VCaP (cell line): ENCODE measurements at regions not wholly inside any gene's neighbourhood (a gene's known extent, or its start where the extent isn't known, plus 50 kb on each side); places are given as distances from the start of the nearest gene placed in this dataset.

Experiments used
- H3K27ac ChIP-seq: fragments of 450-650 bp; 2 replicates; pipeline ENCODE4 v1.5.1; 2017
- TF ChIP-seq, protein P1 (sequence below): fragments of 450-650 bp; conservative IDR thresholded peaks from 2 replicates; pipeline ENCODE4 v1.5.1; 2017; ENCODE audit warnings: mild to moderate bottlenecking, moderate library complexity

DNA sequence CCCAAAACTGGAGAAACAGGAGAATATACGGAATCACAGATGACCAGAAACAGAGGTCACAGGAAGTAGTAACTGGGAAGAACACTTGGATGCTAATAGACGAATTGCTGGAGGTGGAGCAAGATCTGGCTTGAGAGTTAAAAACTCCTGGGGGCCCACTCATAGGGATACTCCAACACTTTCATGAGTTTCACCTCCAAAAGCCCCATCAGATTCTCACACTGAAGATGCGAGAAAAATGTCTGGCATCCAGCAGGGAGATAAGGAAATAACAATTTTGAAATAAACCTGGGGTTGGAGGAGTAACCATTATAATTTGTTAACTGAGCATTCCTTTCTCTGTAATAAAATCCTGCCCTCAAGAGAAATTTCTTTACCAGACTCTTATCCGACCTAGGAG, 154.0 kb downstream of the ANXA2 start:
- TF ChIP-seq, protein P1, sequence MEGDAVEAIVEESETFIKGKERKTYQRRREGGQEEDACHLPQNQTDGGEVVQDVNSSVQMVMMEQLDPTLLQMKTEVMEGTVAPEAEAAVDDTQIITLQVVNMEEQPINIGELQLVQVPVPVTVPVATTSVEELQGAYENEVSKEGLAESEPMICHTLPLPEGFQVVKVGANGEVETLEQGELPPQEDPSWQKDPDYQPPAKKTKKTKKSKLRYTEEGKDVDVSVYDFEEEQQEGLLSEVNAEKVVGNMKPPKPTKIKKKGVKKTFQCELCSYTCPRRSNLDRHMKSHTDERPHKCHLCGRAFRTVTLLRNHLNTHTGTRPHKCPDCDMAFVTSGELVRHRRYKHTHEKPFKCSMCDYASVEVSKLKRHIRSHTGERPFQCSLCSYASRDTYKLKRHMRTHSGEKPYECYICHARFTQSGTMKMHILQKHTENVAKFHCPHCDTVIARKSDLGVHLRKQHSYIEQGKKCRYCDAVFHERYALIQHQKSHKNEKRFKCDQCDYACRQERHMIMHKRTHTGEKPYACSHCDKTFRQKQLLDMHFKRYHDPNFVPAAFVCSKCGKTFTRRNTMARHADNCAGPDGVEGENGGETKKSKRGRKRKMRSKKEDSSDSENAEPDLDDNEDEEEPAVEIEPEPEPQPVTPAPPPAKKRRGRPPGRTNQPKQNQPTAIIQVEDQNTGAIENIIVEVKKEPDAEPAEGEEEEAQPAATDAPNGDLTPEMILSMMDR: no peak
- H3K27ac ChIP-seq: no peak overlapping the region

DNA sequence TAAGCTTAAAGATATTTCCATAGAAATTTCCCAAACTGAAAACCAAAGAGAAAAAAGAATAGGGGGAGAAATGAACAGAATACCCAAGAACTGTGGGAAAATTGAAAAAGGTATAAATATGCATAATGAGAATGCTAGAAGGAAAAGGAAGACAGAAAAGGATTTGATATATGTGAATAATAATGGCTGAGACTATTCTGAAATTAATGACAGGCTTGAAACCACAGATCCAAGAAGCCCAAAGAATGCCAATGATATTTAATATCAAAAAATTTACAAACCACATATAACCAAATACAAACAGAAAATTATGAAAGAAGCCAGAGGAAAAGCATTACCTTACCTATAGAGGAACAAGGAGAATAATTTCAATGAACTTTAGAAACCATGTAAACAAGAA, 153.0 kb downstream of the ANXA2 start:
- no peak overlapping the region for H3K27ac ChIP-seq
- TF ChIP-seq, protein P1: no peak

DNA sequence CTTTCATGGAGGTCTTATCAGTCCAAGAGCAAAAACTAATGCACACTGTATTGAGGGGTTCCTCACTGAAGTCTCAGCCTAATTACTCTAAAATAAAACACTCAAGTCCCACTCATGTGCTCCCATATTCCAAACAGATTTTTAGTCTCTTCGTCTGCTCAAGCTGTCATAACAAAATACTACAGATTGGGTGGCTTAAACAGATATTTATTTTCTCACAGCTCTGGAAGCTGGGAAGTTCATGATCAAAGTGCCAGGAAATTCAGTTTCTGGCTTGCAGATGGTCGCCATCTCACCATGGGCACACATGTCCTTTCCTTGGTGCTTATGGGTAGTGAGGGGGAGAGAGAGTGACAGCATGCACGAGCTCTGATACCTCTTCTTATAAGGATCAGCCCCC, 147.5 kb downstream of the ANXA2 start:
- H3K27ac ChIP-seq: no peak overlapping the region
- TF ChIP-seq, protein P1: no peak

DNA sequence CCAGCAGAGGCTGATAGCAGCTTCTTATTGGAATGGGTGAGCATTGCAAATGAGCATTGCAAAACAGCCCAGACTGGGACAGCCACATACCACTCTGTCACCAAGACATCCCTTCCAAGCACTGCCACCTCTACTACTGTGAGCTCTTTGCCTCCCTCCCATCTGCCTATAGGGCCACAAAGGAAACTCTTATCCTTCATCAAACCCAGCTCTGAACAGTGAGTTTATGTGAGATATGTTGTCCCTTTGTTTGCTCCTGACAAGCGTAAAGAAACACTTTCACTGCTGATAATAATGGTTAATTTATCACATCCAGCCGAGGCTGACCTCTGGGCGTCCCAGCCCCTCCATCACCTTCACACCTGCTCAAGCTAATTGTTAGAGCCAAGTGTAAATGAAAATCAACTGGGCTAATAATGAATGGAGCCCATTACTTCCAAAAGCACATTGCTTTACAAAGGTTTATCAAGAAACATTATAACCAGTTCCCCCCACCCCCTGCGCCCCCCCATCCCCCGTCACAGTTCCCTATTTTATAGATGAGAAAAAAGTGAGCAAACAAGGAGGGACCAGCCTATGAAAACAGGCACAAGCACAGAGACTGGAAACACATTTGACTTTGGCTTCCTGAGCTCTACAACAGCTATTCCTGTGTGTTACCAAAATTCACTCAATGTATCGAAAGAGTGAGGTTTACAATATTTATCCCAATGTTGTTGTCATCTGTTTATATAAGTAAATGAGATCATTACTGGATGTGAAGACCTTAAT, 146.3 kb downstream of the ANXA2 start:
- TF ChIP-seq, protein P1: no peak
- no peak overlapping the region for H3K27ac ChIP-seq

DNA sequence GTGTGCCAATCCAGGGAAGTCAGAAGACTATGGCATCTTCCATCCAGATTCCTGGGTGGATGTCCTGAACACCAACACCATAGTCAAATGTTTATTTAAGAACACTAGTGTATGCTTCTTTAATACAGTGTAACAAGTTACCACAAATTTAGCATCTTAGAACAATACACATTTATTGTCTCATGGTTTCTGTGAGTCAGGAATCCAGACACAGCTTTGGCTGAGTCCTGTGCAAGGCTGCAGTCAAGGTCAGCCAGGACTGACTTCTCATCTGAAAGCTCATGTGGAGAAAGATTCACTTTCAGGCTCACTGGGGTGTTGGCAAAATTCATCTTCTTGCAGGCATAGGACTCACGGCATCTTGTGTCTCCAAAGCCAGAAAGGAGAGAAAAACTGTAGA, 143.4 kb downstream of the ANXA2 start:
- TF ChIP-seq, protein P1: no peak
- H3K27ac ChIP-seq: no peak overlapping the region

DNA sequence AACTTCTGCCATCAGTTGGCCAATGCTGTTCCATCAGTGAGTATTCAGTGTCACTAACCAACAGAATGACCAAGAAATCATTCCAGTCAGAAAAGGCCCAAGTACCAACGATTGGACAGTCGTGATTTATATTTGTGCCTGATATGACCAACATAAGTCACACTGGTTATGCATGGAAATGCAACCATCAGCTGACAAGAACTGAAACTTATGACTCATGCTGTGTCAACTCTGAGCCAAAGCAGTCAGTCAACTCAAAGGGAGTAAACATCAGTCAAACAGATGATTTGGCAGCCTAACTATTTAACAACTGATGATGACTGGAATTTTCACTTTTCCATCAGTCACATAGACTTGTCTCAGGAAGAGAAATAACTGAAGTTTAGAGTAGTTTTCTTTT, 142.4 kb downstream of the ANXA2 start:
- TF ChIP-seq, protein P1: no peak
- H3K27ac ChIP-seq: no peak overlapping the region

DNA sequence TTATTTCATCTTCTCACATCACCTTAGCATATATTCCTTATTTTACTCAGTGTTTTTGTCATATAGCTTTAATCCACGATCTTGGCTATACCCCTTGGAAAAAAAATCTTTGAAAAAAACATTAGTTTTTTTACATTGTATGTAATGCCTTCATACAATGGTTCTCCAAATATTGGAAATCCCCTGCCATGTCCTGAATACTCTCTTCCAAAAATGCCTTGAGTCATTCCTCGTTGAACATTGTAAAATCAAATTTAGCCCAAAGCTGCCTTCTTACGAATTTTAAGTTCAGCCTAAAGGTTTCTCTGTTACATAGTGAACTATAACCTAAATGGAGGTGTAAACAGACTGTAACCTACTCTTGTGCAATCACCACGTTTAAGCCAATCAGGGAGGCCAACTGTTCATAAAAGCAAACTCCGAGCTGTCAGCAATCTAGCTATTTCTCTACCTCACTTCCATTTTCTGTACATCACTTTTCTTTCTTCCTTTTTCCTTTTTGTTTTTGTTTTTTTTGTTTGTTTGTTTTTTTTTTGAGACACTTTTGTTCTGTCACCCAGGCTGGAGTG, 140.1 kb downstream of the ANXA2 start:
- H3K27ac ChIP-seq: no peak overlapping the region
- TF ChIP-seq, protein P1: no peak
